SK-N-MC (cell line): ENCODE measurements at regions not wholly inside any gene's neighbourhood (a gene's known extent, or its start where the extent isn't known, plus 50 kb on each side); places are given as distances from the start of the nearest gene placed in this dataset.

ENCODE experiments used
- EZH2 ChIP-seq: fragments of 200-600 bp; sonication (generic); IDR thresholded peaks from one replicate; pipeline ENCODE4 v1.6.1; 2017; ENCODE audit warnings: antibody characterized with exemption
- FOXP2 ChIP-seq: optimal IDR thresholded peaks from 2 replicates; pipeline ENCODE3; 2011; ENCODE audit warnings: mild to moderate bottlenecking, moderate library complexity; ENCODE audit not compliant: insufficient read depth; ENCODE audit errors: extremely low read length, control extremely low read depth
- POLR2AphosphoS5 ChIP-seq: IDR thresholded peaks from 2 replicates; pipeline ENCODE4 v1.6.1; 2012; ENCODE audit warnings: mild to moderate bottlenecking, low read depth, low read length, borderline replicate concordance

DNA sequence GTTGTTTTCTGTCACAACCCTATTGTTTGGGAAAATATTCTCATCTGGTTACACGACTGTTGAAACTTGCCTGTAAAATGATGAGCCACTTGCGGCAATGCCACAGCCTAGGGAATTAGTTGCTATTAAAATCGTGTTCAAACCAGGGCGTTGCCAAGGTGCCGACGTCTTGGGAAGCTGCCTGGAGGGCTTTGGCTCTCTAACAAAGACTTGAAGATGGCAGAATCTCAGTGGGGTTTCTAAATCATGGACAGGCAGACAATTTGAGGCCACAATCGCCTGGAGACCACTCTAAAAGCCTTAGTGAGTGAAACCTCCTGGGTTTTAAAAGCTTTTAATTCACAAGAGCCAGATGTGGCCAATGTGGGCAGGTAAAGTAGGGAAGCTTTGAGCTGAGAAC lies 117.2 kb upstream of the BMAL1 start:
- no peak for TF ChIP-seq POLR2AphosphoS5
- TF ChIP-seq EZH2: no peak
- no peak for TF ChIP-seq FOXP2
